K562 (cell line): ENCODE measurements at regions not wholly inside any gene's neighbourhood (a gene's known extent, or its start where the extent isn't known, plus 50 kb on each side); places are given as distances from the start of the nearest gene placed in this dataset.

Experiments
- CEBPB ChIP-seq: fragments of 450-650 bp; IDR thresholded peaks from 2 replicates; pipeline ENCODE4 v1.6.1; 2016; ENCODE audit warnings: missing genetic modification characterization, missing compliant biosample characterization
- CHD2 ChIP-seq: IDR thresholded peaks from 2 replicates; pipeline ENCODE4 v1.6.1; 2011; ENCODE audit warnings: low read depth, low read length
- CREB1 ChIP-seq, 2 experiments: sonication (generic) in 1 of 2; formaldehyde crosslinking in 1 of 2; IDR thresholded peaks; 2 replicates each; pipeline versions ENCODE4 v1.6.1 to v1.8.0; 2012 to 2022; ENCODE audit warnings: inconsistent platforms in 1 of 2, mild to moderate bottlenecking in 1 of 2, missing genetic modification reagents in 1 of 2, moderate library complexity in 1 of 2
- EZH2 ChIP-seq: IDR thresholded peaks from 2 replicates; pipeline ENCODE4 v1.6.1; 2012; ENCODE audit warnings: low read depth, mild to moderate bottlenecking, inconsistent platforms, low read length, borderline replicate concordance
- RB1 ChIP-seq: fragments of 450-650 bp; IDR thresholded peaks from 2 replicates; pipeline ENCODE4 v1.6.1; 2017; ENCODE audit warnings: low read depth, mild to moderate bottlenecking
- RFX5 ChIP-seq: IDR thresholded peaks from 2 replicates; pipeline ENCODE4 v1.6.1; 2011; ENCODE audit warnings: low read depth, mild to moderate bottlenecking, improper control_type of control experiment, low read length
- SAP30 ChIP-seq: fragments of 200-600 bp; sonication (generic); IDR thresholded peaks from 2 replicates; pipeline ENCODE4 v1.6.1; 2012; ENCODE audit warnings: borderline replicate concordance, low read depth, mild to moderate bottlenecking, moderate library complexity, low read length, control low read depth, inconsistent platforms; ENCODE audit not compliant: insufficient read depth, poor library complexity, severe bottlenecking
- TEAD4 ChIP-seq, 2 experiments: sonication (generic) in 1 of 2; formaldehyde crosslinking in 1 of 2; IDR thresholded peaks; 2 replicates each; pipeline versions ENCODE4 v1.6.1 to v1.8.0; 2012 to 2022; ENCODE audit warnings: borderline replicate concordance in 1 of 2, inconsistent platforms in 1 of 2, low read length in 1 of 2, mild to moderate bottlenecking in 1 of 2, missing genetic modification reagents in 1 of 2
- ZNF408 ChIP-seq: fragments of 250-450 bp; sonication (Bioruptor Pico); IDR thresholded peaks from 2 replicates; pipeline ENCODE4 v1.4.0; 2020; ENCODE audit warnings: low read depth, mild to moderate bottlenecking, moderate library complexity
- ZNF561 ChIP-seq: fragments of 450-650 bp; formaldehyde crosslinking; conservative IDR thresholded peaks from 2 replicates; pipeline ENCODE4 v1.4.0; 2020; ENCODE audit warnings: mild to moderate bottlenecking, moderate library complexity
- TF ChIP-seq, protein P1 (sequence below), 3 experiments: IDR thresholded peaks in 2 of 3; conservative IDR thresholded peaks in 1 of 3; 2 replicates each; pipeline ENCODE4 v1.5.1; 2011 to 2012; ENCODE audit warnings: low read length in 3 of 3, mild to moderate bottlenecking in 3 of 3, control low read depth in 2 of 3, improper control_type of control experiment in 1 of 3, inconsistent platforms in 1 of 3, low read depth in 1 of 3, mixed read lengths in 1 of 3, moderate library complexity in 1 of 3; ENCODE audit not compliant: insufficient read depth in 2 of 3
- TF ChIP-seq, protein P2 (sequence below): IDR thresholded peaks from 3 replicates; pipeline ENCODE4 v1.6.1; 2011; ENCODE audit warnings: borderline replicate concordance, mild to moderate bottlenecking, moderate library complexity; ENCODE audit not compliant: insufficient read length; ENCODE audit errors: extremely low read depth
- TF ChIP-seq, protein P3 (sequence below): sonication (generic); formaldehyde crosslinking; IDR thresholded peaks from 2 replicates; pipeline ENCODE4 v1.8.0; 2022; ENCODE audit warnings: mild to moderate bottlenecking, low read depth, missing genetic modification reagents

DNA sequence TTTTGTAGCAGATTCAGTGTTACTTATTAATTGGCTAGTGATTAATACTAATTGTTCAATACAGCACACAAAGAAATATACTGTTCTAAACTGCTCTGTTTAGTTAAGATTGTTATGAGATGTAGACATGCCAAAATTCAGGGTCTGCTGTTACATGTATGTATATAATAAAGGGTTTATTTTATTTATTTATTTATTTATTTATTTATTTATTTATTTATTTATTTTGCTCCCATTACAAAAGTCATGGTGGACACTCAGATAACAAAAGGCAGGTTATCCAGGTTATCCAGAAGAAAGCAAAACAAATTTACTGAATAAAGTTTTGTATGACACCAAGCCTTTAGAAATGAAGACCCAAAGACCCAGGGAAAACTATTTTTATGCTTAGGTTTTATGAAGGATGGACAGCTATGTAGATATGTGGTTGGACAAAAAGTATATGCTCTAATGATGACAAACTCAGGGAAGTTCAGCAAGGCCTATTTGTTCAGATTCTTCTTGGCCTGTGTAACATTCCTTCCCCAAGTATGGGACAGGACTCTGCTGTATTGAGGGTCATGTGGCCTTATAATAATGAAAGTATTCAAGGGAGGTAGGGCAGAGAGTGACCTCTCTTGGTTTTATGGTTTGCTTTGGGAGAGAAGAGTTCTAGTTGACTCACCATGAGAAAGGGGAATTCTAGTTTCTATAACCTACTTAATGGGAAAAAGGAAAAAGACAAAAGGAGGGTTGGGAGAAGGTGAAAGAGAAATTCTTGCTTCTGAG, 1056.8 kb downstream of the ROBO2 start:
- TF ChIP-seq, protein P1, sequence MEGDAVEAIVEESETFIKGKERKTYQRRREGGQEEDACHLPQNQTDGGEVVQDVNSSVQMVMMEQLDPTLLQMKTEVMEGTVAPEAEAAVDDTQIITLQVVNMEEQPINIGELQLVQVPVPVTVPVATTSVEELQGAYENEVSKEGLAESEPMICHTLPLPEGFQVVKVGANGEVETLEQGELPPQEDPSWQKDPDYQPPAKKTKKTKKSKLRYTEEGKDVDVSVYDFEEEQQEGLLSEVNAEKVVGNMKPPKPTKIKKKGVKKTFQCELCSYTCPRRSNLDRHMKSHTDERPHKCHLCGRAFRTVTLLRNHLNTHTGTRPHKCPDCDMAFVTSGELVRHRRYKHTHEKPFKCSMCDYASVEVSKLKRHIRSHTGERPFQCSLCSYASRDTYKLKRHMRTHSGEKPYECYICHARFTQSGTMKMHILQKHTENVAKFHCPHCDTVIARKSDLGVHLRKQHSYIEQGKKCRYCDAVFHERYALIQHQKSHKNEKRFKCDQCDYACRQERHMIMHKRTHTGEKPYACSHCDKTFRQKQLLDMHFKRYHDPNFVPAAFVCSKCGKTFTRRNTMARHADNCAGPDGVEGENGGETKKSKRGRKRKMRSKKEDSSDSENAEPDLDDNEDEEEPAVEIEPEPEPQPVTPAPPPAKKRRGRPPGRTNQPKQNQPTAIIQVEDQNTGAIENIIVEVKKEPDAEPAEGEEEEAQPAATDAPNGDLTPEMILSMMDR (IDR thresholded peaks at IDR 0.05 in 2 of 3, conservative IDR thresholded peaks at IDR 0.05 in 1 of 3; ENCODE audit: insufficient read depth in 2 of 3, low read depth in 1 of 3, low read length in 3 of 3) = no peak
- TF ChIP-seq, protein P2, sequence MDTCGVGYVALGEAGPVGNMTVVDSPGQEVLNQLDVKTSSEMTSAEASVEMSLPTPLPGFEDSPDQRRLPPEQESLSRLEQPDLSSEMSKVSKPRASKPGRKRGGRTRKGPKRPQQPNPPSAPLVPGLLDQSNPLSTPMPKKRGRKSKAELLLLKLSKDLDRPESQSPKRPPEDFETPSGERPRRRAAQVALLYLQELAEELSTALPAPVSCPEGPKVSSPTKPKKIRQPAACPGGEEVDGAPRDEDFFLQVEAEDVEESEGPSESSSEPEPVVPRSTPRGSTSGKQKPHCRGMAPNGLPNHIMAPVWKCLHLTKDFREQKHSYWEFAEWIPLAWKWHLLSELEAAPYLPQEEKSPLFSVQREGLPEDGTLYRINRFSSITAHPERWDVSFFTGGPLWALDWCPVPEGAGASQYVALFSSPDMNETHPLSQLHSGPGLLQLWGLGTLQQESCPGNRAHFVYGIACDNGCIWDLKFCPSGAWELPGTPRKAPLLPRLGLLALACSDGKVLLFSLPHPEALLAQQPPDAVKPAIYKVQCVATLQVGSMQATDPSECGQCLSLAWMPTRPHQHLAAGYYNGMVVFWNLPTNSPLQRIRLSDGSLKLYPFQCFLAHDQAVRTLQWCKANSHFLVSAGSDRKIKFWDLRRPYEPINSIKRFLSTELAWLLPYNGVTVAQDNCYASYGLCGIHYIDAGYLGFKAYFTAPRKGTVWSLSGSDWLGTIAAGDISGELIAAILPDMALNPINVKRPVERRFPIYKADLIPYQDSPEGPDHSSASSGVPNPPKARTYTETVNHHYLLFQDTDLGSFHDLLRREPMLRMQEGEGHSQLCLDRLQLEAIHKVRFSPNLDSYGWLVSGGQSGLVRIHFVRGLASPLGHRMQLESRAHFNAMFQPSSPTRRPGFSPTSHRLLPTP = no peak
- TF ChIP-seq CREB1 (IDR thresholded peaks at IDR 0.05) (no peak), CREB1 (CRISPR knock-in tag; IDR thresholded peaks at IDR 0.05) (no peak), TEAD4 (IDR thresholded peaks at IDR 0.05; ENCODE audit: low read length) (no peak), TEAD4 (CRISPR knock-in tag; IDR thresholded peaks at IDR 0.05; ENCODE audit: borderline replicate concordance) (no peak), ZNF561 (CRISPR knock-in tag) (no peak), RFX5 (no peak), ZNF408 (no peak), RB1 (no peak), EZH2 (no peak), CEBPB (no peak), SAP30 (no peak), CHD2 (no peak)
- TF ChIP-seq, protein P3, sequence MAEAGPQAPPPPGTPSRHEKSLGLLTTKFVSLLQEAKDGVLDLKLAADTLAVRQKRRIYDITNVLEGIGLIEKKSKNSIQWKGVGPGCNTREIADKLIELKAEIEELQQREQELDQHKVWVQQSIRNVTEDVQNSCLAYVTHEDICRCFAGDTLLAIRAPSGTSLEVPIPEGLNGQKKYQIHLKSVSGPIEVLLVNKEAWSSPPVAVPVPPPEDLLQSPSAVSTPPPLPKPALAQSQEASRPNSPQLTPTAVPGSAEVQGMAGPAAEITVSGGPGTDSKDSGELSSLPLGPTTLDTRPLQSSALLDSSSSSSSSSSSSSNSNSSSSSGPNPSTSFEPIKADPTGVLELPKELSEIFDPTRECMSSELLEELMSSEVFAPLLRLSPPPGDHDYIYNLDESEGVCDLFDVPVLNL (CRISPR knock-in tag) = no peak
